IMR-90 (cell line): ENCODE measurements at regions not wholly inside any gene's neighbourhood (a gene's known extent, or its start where the extent isn't known, plus 50 kb on each side); places are given as distances from the start of the nearest gene placed in this dataset.
A peak's percentile ranks its signal among the peaks of the same experiment; 100 is the strongest.

ENCODE experiments used
- ATAC-seq: fragments of 200-7000 bp; cut with Tn5 transposase; 2 replicates; pipeline ENCODE4 v1.9.1; 2020; ENCODE audit warnings: low read depth, mild to moderate bottlenecking, moderate library complexity
- BruUV-seq: library from RNA; stranded (reverse); fragments of 400-500 nt; replicated peaks from 2 replicates; lab custom pipeline; 2021; lab: Mats Ljungman, UMichigan
- CTCF ChIA-PET: fragments of 300-600 bp; formaldehyde crosslinking; extraction: SDS; loops from one replicate; lab custom pipeline; 2021; ENCODE audit warnings: antibody characterized with exemption; lab: Yijun Ruan, JAX
- POLR2A ChIA-PET: fragments of 300-600 bp; sonication (Branson Sonifier 250); formaldehyde crosslinking; loops from one replicate; lab custom pipeline; 2022; ENCODE audit warnings: antibody characterized with exemption; ENCODE audit not compliant: unreplicated experiment; lab: Charles Lee
- DNase-seq: peaks from one replicate; pipeline ENCODE4 v3.0.0; 2013
- H2AFZ ChIP-seq: replicated peaks from 2 replicates; pipeline ENCODE3; 2013; ENCODE audit warnings: low read length, mild to moderate bottlenecking; ENCODE audit not compliant: poor library complexity
- H2AK5ac ChIP-seq: 2 replicates; pipeline ENCODE4 v1.6.1; 2013; ENCODE audit warnings: low read depth, low read length, inconsistent platforms
- H2AK9ac ChIP-seq: replicated peaks from 2 replicates; pipeline ENCODE3; 2013; ENCODE audit warnings: mild to moderate bottlenecking, low read depth, low read length, moderate library complexity; ENCODE audit not compliant: poor library complexity
- H2BK120ac ChIP-seq: 2 replicates; pipeline ENCODE4 v1.6.1; 2013; ENCODE audit warnings: low read depth, low read length, inconsistent platforms
- H2BK15ac ChIP-seq: 3 replicates; pipeline ENCODE4 v1.6.1; 2013; ENCODE audit warnings: low read depth, low read length, inconsistent platforms
- H2BK20ac ChIP-seq: 2 replicates; pipeline ENCODE4 v1.6.1; 2013; ENCODE audit warnings: low read depth, mild to moderate bottlenecking, inconsistent platforms, low read length, moderate library complexity
- H2BK5ac ChIP-seq: 2 replicates; pipeline ENCODE4 v1.6.1; 2013; ENCODE audit warnings: mild to moderate bottlenecking, low read depth, low read length, inconsistent platforms; ENCODE audit not compliant: poor library complexity, severe bottlenecking
- H3K14ac ChIP-seq: replicated peaks from 2 replicates; pipeline ENCODE4 v1.6.1; 2013; ENCODE audit warnings: low read depth, low read length, inconsistent platforms
- H3K18ac ChIP-seq: 2 replicates; pipeline ENCODE4 v1.6.1; 2013; ENCODE audit warnings: low read depth, low read length, control low read depth
- H3K23ac ChIP-seq: 2 replicates; pipeline ENCODE4 v1.6.1; 2013; ENCODE audit warnings: low read depth, low read length, inconsistent platforms
- H3K27ac ChIP-seq: 2 replicates; pipeline ENCODE4 v1.5.1; 2013; ENCODE audit warnings: mild to moderate bottlenecking, control low read depth, low read length; ENCODE audit not compliant: insufficient read depth
- H3K27me3 ChIP-seq: 2 replicates; pipeline ENCODE4 v1.6.1; 2013; ENCODE audit warnings: low read length; ENCODE audit not compliant: control insufficient read depth, insufficient read depth
- H3K36me3 ChIP-seq: 2 replicates; pipeline ENCODE4 v1.6.1; 2013; ENCODE audit warnings: low read length, mixed read lengths; ENCODE audit not compliant: control insufficient read depth, insufficient read depth
- H3K4ac ChIP-seq: 2 replicates; pipeline ENCODE4 v1.6.1; 2013; ENCODE audit warnings: low read depth, low read length, inconsistent platforms
- H3K4me1 ChIP-seq: 2 replicates; pipeline ENCODE4 v1.6.1; 2013; ENCODE audit warnings: low read length, mixed read lengths; ENCODE audit not compliant: control insufficient read depth, insufficient read depth
- H3K4me2 ChIP-seq: 2 replicates; pipeline ENCODE4 v1.6.1; 2013; ENCODE audit warnings: low read depth, mild to moderate bottlenecking, control low read depth, low read length, moderate library complexity
- H3K4me3 ChIP-seq: 2 replicates; pipeline ENCODE4 v1.5.1; 2013; ENCODE audit warnings: low read depth, mild to moderate bottlenecking, control low read depth, low read length, moderate library complexity; ENCODE audit not compliant: insufficient read depth
- H3K56ac ChIP-seq: 2 replicates; pipeline ENCODE4 v1.6.1; 2013; ENCODE audit warnings: low read length, inconsistent platforms; ENCODE audit not compliant: insufficient read depth; ENCODE audit errors: extremely low read depth
- H3K79me1 ChIP-seq, 2 experiments: 2 replicates each; pipeline ENCODE4 v1.6.1; 2013; ENCODE audit warnings: low read length in 2 of 2, inconsistent platforms in 1 of 2, low read depth in 1 of 2
- H3K9ac ChIP-seq: 2 replicates; pipeline ENCODE4 v1.6.1; 2013; ENCODE audit warnings: low read depth, low read length, control low read depth
- H3K9me1 ChIP-seq: 2 replicates; pipeline ENCODE4 v1.6.1; 2013; ENCODE audit warnings: low read length, inconsistent platforms; ENCODE audit not compliant: insufficient read depth
- H3K9me3 ChIP-seq: 2 replicates; pipeline ENCODE4 v1.6.1; 2013; ENCODE audit warnings: low read length; ENCODE audit not compliant: control insufficient read depth, insufficient read depth
- H4K20me1 ChIP-seq: 2 replicates; pipeline ENCODE4 v1.6.1; 2013; ENCODE audit warnings: low read length, inconsistent platforms; ENCODE audit not compliant: insufficient read depth
- H4K5ac ChIP-seq: 2 replicates; pipeline ENCODE4 v1.6.1; 2013; ENCODE audit warnings: mild to moderate bottlenecking, low read depth, low read length, control low read depth
- H4K8ac ChIP-seq, 2 experiments: 2 replicates each; pipeline ENCODE4 v1.6.1; 2013; ENCODE audit warnings: low read depth in 2 of 2, low read length in 2 of 2, control low read depth in 1 of 2, inconsistent platforms in 1 of 2
- H4K91ac ChIP-seq: 2 replicates; pipeline ENCODE4 v1.6.1; 2013; ENCODE audit warnings: low read depth, low read length, inconsistent platforms; ENCODE audit not compliant: insufficient read depth
- BHLHE40 ChIP-seq: fragments of 150-350 bp; IDR thresholded peaks from 2 replicates; pipeline ENCODE4 v1.6.1; 2016; ENCODE audit warnings: mild to moderate bottlenecking, low read depth, low read length
- CEBPB ChIP-seq: IDR thresholded peaks from 2 replicates; pipeline ENCODE4 v1.6.1; 2012; ENCODE audit warnings: low read depth, low read length, improper control_type of control experiment
- CHD1 ChIP-seq: IDR thresholded peaks from 2 replicates; pipeline ENCODE4 v1.6.1; 2012; ENCODE audit warnings: low read depth, low read length, improper control_type of control experiment
- CTCF ChIP-seq: conservative IDR thresholded peaks from 2 replicates; pipeline ENCODE4 v1.5.1; 2012; ENCODE audit warnings: mild to moderate bottlenecking, low read depth, low read length, improper control_type of control experiment
- FOS ChIP-seq: fragments of 150-350 bp; IDR thresholded peaks from 2 replicates; pipeline ENCODE4 v1.6.1; 2016; ENCODE audit warnings: low read depth, low read length
- MAFK ChIP-seq: IDR thresholded peaks from 2 replicates; pipeline ENCODE4 v1.6.1; 2012; ENCODE audit warnings: low read depth, low read length, improper control_type of control experiment
- MAZ ChIP-seq: IDR thresholded peaks from 2 replicates; pipeline ENCODE4 v1.6.1; 2012; ENCODE audit warnings: low read depth, mild to moderate bottlenecking, low read length, improper control_type of control experiment, moderate library complexity, borderline replicate concordance
- MXI1 ChIP-seq: IDR thresholded peaks from 2 replicates; pipeline ENCODE4 v1.6.1; 2012; ENCODE audit warnings: low read depth, mild to moderate bottlenecking, low read length, moderate library complexity, borderline replicate concordance
- NFE2L2 ChIP-seq: fragments of 150-350 bp; IDR thresholded peaks from 2 replicates; pipeline ENCODE4 v1.6.1; 2016; ENCODE audit warnings: low read depth, mild to moderate bottlenecking, low read length
- POLR2A ChIP-seq: IDR thresholded peaks from 2 replicates; pipeline ENCODE4 v1.6.1; 2012; ENCODE audit warnings: mild to moderate bottlenecking, low read depth, low read length
- RAD21 ChIP-seq: IDR thresholded peaks from 2 replicates; pipeline ENCODE4 v1.6.1; 2012; ENCODE audit warnings: low read length, improper control_type of control experiment
- RCOR1 ChIP-seq: IDR thresholded peaks from 2 replicates; pipeline ENCODE4 v1.6.1; 2012; ENCODE audit warnings: mild to moderate bottlenecking, low read length, improper control_type of control experiment; ENCODE audit not compliant: insufficient replicate concordance
- RFX5 ChIP-seq: IDR thresholded peaks from 2 replicates; pipeline ENCODE4 v1.8.0; 2012; ENCODE audit warnings: low read depth, mild to moderate bottlenecking, low read length, moderate library complexity
- SMC3 ChIP-seq: fragments of 150-350 bp; IDR thresholded peaks from 2 replicates; pipeline ENCODE4 v1.6.1; 2016; ENCODE audit warnings: low read depth, mild to moderate bottlenecking, antibody characterized with exemption, low read length, moderate library complexity
- USF2 ChIP-seq: fragments of 150-350 bp; IDR thresholded peaks from 2 replicates; pipeline ENCODE4 v1.6.1; 2017; ENCODE audit warnings: mild to moderate bottlenecking, antibody characterized with exemption, low read length, low read depth
- WGBS, 2 experiments: methylation state at CpG; one replicate each; pipeline versions ENCODE4 v1.1.5 to v1.1.7; 2013; ENCODE audit warnings: missing lambda C conversion rate in 2 of 2; ENCODE audit not compliant: insufficient read length in 1 of 2; ENCODE audit errors: extremely low coverage in 2 of 2; 5-methylcytosine and 5-hydroxymethylcytosine counted together
- dilution Hi-C: fragments of 300-500 bp; cut with HindIII; formaldehyde crosslinking; loops from one replicate; pipeline ENCODE4 v1.14.3; 2018; ENCODE audit warnings: low sequenced_read_pairs; ENCODE audit not compliant: unreplicated experiment
- in situ Hi-C: fragments of 300-500 bp; cut with MboI; formaldehyde crosslinking; loops from 3 replicates; pipeline ENCODE4 v1.14.3; 2019; ENCODE audit warnings: low sequenced_read_pairs, inconsistent platforms, mixed read lengths
- intact Hi-C: fragments of 100-400 bp; cut with micrococcal nuclease; formaldehyde crosslinking; loops from 2 replicates; pipeline ENCODE4 v1.10.0; 2022
- TF ChIP-seq, protein P1 (sequence below): fragments of 150-350 bp; IDR thresholded peaks from 2 replicates; pipeline ENCODE4 v1.6.1; 2016; ENCODE audit warnings: low read depth, mild to moderate bottlenecking, low read length, moderate library complexity, borderline replicate concordance

DNA sequence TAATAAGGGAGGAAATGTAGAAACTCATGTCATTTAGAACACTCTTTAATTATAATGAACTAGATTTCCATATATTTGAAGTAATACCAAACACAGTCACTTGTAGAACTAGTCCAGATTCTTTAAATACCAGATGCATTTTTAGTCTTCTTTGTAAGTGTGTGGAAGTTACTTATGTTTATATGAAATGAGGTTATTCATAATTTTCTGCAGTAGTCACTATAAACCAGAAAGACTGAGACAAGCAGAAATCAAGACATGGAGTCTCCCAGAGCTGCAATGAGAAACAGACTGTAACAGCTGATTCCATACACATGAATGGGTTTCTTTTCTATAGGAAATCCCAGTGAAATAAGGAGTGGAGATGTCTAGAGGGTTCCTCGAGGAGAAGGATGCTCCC is 216.6 kb upstream of the ZP4 start:
- Histone ChIP-seq H3K4me1 (no peaks in the 10 kb centered on the region), H3K79me1 (no peaks in the 10 kb centered on the region), H4K91ac (peak overlapping the region; percentile 52; the same call in 1 of the 2 replicates), H3K4me2 (peak overlapping the region; percentile 50; the same call in 1 of the 2 replicates), H3K56ac (no peak overlapping the region), H3K9me1 (no peaks in the 10 kb centered on the region), H3K18ac (no peak overlapping the region), H3K27me3 (no peaks in the 10 kb centered on the region), H2AK5ac (no peak overlapping the region), H3K9me3 (peaks cover 4% of the 10 kb centered on the region; the same call in 1 of the 2 replicates), H2BK5ac (peak overlapping the region; percentile 92), H4K8ac (peak overlapping the region; percentile 31 to 63; a peak in 3 of 4 replicates), H3K23ac (no peak overlapping the region; the same call in 1 of the 2 replicates), H3K27ac (peak overlapping the region; percentile 70; the same call in 1 of the 2 replicates), H4K20me1 (no peaks in the 10 kb centered on the region), H3K4me3 (no peak overlapping the region), H4K5ac (peak overlapping the region; percentile 20; the same call in 1 of the 2 replicates), H2AFZ (no peak overlapping the region), H3K14ac (no peak overlapping the region), H3K36me3 (no peaks in the 10 kb centered on the region), H2BK20ac (peak overlapping the region; percentile 82), H2BK120ac (peak overlapping the region; percentile 83), H2BK15ac (peak overlapping the region; percentile 80; the same call in 1 of the 3 replicates), H3K9ac (no peak overlapping the region; the same call in 1 of the 2 replicates), H2AK9ac (no peak overlapping the region), H3K4ac (no peak overlapping the region)
- ChIA-PET CTCF (no interaction called here), POLR2A (no interaction called here)
- dilution Hi-C loops (no loop called here), in situ Hi-C loops (no loop called here), intact Hi-C loops (no loop called here)
- BruUV-seq = no TSS peak
- DNase-seq = peak; percentile 19
- no CpG with 5 or more reads among the region's 1 CpG for WGBS, 2 experiments
- TF ChIP-seq BHLHE40 (no peak), MAZ (no peak), MXI1 (no peak), RAD21 (no peak), RFX5 (no peak), CTCF (no peak), SMC3 (no peak), POLR2A (no peak), NFE2L2 (no peak), USF2 (no peak), FOS (no peak), RCOR1 (no peak), CEBPB (no peak), MAFK (no peak), CHD1 (no peak)
- TF ChIP-seq, protein P1, sequence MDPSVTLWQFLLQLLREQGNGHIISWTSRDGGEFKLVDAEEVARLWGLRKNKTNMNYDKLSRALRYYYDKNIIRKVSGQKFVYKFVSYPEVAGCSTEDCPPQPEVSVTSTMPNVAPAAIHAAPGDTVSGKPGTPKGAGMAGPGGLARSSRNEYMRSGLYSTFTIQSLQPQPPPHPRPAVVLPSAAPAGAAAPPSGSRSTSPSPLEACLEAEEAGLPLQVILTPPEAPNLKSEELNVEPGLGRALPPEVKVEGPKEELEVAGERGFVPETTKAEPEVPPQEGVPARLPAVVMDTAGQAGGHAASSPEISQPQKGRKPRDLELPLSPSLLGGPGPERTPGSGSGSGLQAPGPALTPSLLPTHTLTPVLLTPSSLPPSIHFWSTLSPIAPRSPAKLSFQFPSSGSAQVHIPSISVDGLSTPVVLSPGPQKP = no peak
- ATAC-seq = peak; percentile 92
